GM18909 (cell line): ENCODE measurements at regions not wholly inside any gene's neighbourhood (a gene's known extent, or its start where the extent isn't known, plus 50 kb on each side); places are given as distances from the start of the nearest gene placed in this dataset.
"Not testable (repeated sequence)": the region's sequence is repeated elsewhere in the genome, so short reads cannot be mapped to it uniquely, and the experiment has no call there.

Experiments
- ATAC-seq: cut with Tn5 transposase; IDR thresholded peaks from one replicate; pipeline ENCODE4 v1.9.1; 2021; ENCODE audit warnings: mild to moderate bottlenecking; ENCODE audit not compliant: unreplicated experiment, poor library complexity

DNA sequence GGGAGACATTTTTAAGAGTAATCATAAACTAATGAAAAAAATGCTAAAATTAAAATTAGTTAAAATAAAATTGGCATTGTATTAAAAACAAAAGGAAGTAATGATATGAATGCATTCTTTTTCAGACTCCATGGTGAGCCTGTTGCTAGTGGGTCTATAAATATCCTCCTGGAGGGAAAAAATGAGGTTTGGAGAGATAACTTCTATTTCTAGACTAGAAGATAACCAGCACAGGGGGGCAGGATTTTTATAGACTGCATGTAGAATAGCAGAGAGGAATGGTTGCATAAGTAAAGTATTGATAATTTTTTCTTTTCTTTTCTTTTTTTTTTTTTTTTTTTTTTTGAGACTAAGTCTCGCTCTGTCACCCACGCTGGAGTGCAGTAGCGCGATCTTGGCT, 835.8 kb upstream of the VRK2 start:
- ATAC-seq: no peak

DNA sequence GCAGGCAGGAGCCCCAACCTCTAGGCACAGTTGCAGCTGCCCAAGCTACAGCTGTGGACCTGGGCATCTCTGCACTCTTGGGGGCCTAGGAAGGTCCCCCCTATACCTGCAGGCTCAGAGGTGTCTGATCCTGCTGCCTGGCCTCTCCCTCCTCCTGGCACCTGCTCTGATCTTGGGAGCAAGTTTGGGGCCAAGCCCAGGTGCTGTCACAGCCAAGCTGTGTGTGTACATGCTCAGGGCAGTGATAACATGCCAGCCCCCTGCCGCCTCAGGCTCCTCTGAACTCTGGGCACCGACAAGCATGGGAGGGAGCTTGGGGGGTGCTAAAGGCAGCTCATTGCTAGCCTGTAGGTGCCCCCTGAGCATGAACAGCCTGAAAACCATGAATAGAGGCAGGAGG, 829.6 kb upstream of the VRK2 start:
- ATAC-seq: no peak

DNA sequence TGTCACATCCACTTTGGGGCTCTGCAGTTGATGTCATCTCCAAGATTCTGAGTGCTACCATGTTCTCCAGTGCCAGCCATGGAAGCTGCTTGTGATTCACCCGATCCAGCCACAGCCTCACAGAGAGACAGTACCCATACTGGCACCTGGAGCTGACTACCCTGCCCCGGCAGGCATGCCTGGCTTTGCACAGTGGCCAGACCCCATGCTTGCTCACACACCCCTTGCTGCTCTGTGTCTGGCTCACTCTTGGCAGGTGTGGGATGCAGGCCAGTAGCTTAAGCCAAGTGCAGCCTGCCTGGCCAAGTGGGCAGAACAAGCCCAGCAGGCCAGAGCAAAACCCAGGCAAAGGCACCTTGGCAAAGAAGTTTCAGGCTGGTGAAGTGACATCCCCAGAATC, 828.4 kb upstream of the VRK2 start:
- no peak for ATAC-seq

DNA sequence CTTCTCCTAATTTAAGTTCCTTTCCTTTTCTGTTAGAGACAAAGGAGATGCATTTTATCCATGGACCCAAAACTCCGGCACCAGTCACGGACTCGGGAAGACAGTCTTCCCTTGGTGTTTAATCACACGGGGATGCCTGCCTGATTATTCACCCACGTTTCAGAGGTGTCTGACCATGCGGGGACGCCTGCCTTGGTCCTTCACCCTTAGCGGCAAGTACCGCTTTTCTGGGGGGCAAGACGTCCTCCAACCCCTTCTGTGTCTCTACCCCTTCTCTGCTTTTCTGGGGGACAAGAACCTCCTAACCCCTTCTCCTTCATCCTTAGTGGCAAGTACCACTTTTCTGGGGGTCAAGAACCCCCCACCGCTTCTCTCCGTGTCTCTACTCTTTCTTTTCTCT, 816.9 kb upstream of the VRK2 start:
- not testable (repeated sequence) for ATAC-seq

DNA sequence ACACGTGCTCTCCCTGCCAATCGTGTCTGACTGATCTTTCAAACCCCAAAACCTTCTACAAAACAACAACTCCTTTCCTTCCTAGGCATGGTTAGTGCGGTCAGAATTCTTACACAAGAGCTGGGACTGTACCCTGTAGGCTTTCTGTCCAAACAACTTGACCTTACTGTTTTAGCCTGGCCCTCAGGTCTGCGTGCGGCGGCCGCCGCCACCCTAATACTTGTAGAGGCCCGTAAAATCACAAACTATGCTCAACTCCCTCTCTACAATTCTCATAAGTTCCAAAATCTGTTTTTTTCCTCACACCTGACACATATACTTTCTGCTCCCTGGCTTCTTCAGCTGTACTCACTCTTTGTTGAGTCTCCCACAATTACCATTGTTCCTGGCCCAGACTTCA, 814.3 kb upstream of the VRK2 start:
- not testable (repeated sequence) for ATAC-seq

DNA sequence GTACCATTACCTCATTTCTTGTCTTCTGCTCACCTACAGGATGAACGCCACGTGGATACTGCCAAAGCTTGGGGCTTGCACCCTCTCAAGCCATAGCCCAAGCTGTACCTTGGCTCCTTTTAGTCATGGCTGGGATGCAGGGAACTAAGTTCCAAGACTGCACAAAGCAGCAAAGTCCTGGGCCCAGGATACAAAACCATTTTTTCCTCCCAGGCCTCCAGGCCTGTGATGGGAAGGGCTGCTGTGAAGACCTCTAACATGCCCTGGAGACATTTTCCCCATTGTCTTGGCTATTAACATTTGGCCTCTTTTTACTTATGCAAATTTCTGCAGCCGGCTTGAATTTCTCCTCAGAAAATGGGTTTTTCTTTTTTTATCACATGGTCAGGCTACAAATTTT, 795.1 kb upstream of the VRK2 start:
- ATAC-seq: not testable (repeated sequence)

DNA sequence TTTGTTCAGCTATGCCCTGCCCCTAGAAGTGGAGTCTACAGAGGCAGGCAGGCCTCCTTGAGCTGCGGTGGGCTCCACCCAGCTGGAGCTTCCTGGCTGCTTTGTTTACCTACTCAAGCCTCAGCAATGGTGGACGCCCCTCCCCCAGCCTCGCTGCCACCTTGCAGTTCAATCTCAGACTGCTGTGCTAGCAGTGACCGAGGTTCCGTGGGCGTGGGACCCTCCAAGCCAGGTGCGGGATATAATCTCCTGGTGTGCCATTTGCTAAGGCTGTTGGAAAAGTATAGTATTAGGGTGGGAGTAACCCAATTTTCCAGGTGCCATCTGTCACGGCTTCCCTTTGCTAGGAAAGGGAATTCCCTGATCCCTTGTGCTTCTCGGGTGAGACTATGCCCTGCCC, 770.2 kb upstream of the VRK2 start:
- not testable (repeated sequence) for ATAC-seq

DNA sequence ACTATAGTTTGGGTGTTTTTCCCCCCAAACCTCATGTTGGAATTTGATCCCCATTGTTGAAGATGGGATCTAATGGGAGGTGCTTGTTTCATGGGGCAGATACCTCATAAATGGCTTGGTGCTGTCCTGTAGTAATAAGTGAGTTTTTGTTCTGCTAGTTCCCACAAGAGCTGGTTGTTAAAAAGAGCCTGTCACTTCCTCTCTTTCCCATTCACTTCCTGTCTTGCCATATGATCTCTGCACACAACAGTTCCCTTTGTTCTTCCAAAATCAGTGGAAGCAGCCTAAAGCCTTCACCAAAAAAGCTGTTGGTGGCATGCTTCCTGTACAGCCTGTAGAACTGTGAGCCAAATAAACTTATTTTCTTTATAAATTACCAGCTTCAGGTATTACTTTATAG, 768.2 kb upstream of the VRK2 start:
- no peak for ATAC-seq

DNA sequence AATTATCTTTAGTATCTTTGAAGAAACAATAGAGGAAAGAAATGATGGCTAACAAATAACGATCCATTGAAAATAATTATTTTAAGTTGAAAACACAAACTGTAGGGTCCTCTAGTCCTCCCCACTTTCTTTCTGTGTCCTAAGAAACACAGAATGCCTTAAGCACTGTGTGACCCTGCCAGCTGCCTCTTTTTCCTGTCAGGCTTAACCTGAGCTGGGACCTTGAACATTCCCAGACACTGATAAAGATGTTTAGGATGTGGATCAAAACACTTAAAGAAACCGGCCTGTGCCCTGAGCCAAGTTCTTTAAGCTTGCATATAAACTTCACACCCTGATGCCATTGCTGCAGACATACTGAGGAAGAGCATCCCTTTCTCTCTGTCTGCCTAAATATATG, 755.4 kb upstream of the VRK2 start:
- ATAC-seq: no peak

DNA sequence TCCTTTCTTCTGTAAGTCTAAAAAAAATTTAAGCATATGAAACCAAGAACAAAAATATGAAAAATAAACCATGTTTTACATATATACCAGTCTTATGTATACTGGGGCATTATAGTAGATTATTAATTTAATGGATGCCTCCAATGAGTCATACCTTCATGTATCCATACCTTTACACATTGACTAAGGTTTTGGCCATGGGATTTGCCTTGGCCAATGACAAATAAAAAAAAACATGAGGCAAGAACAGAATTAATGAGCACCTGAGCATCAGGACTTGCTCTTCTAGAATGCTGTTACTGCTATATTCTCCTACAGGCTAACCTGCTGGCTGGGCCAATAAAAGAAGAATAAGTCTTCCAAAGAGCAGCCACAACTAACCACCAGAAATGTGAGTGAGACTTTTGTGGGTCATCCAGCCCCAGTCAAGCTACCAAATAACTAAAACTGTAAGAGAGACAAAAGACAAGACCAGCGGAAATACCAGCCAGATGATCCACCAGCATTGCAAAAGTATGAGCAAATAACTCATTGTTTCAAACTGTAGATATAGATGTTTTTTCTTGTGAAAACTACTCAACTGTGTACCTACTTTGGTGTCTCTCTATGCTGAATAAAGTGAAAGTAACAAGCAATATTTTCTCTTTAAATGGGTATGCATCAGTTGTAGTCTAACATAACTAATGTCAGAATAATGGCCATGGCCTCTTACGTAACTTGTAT, 749.6 kb upstream of the VRK2 start:
- no peak for ATAC-seq

DNA sequence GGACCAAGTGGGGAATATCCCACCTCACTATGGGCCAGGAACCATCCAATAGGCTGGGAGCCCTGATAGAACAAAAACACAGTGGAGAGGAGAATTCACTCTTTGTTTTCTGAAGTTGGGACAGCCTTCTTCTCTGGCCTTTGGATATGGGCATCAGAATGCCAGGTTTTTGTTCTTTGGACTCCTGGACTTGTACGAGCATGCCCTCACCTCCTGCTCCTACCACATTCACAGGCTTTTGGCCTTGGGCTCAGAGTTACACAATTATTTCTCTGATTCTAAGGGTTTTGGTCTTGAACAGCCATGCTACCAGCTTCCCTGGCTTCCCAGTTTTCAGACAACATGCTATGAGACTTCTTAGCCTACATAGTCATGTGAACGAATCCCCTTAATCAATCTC, 732.9 kb upstream of the VRK2 start:
- ATAC-seq: no peak

DNA sequence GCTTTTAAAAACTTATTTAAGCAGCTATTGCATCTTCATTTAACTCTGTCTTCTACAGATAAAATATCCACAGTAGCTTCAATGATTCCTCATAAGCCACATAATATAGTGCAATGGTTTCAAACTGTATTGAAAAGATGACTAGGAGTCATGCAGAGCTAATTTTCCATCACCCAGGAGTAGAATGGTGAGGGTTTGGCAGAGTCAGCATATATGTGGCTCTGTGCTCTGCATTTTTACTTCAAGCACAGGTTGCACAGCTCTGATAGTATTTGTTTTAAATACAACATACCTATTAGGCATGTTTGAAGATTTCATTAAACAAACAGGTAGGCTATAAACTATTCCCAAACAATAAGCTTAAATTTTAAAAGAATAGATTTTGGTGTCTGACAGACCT, 731.9 kb upstream of the VRK2 start:
- no peak for ATAC-seq

DNA sequence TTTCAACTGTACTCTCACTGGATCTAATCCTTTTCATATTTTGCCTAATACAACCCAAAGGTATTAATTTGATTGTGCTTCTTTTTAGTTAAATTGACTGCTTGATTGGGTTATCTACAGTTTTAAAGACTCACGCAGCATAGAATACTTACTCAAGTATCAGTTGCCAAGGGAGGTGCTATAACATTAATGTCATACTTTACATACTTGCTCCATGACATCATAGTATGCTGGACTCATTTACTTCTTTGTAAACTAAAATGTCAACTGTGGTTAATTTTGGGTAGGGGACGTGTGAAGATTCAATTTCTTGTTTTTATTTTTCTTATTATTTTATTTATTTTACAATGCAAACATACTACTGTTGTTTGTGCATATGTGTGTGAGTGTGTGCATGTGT, 716.2 kb upstream of the VRK2 start:
- ATAC-seq: no peak

DNA sequence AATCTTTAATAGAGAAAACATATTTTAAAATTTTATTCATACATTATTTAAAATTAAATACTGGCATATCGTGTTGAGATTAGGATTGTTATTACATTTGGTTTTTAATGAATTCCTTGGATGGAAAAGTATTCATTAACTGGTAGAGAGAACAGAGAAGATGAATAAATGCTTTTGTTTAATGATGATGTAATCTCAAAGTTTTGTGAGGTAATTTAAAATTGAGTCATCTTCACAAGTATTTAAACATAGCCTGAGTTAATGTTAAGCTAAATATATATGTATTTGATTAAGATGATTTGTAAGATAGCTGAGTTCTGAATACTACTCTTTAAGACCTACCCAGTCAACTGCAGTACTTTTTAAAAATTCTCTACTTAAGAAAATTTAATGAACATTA, 713.4 kb upstream of the VRK2 start:
- ATAC-seq: no peak

DNA sequence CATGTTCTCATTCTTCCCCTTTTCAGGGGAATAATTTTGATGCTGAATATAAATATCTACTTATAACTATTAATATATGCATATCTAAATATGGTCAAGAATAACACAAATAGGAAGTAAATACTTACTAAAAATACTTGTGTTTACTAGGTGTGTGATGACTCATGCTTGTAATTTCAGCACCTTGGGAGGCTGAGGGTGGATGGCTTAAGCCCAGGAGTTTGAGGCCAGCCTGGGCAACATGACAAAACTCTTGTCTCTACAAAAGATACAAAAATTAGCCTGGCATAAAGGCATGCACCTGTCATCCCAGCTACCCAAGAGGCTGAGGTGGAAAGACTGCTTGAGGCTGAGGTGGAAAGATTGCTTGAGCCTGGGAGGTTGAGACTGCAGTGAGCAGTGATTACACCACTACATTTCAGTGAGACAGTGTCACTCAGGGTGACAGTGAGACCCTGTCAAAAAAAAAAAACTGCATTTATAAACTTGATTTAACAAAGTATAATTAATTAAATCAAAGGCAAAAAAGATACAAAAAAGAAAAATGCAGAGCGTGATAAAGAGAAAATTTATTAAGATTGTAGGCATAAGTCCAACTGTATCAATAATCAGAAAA, 703.1 kb upstream of the VRK2 start:
- ATAC-seq: no peak

DNA sequence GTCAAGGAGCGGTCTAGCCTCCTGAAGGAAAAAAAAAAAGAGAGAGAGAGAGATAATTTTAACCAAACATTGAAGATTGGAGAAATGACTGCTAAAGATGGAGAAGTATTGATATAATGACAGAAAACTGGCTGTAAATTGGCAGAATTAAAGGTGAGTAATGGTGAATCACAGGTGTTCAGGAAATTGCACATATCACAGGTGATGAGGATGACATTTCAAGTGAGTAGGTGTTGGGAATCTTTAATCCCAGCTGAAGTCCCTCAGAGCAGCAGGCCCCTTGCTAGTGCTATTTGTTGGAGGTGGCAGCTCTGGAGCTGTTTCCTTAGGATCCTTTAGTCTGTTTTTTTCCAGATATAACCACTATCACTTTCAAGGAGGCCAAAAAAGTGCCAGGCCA, 678.4 kb upstream of the VRK2 start:
- ATAC-seq: no peak

DNA sequence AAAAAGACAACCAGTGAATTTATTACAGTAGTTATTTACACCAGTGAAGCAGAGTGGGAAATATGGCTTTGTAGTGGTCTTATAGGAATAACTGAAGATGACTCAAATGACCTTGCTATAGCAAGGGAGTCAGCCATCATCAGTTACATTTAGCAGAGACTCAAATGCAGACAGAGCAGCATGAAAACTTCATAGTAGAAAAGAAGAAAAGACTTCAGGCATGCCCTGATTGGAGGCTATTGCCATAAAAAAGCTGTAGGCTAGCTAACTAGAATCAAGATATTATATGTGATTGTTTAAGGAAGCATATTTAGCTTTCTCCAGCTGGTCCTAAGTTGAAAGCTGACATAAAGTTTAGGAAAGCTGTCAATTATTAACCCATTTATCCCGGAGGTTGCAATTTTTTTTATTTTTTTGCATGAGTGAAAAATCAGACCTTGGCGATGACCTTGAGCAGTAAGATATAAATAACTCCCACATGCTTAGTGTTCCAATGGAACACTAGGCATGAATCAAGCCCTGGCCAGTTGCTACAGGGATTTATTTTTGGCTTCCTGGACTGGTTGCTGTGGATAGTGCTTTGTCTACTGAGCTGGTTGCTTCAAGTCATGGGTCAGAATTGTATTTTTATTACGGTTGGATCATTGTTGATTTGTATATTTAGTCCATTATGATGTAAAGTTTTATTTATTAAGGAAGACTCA, 675.6 kb upstream of the VRK2 start:
- ATAC-seq: no peak

DNA sequence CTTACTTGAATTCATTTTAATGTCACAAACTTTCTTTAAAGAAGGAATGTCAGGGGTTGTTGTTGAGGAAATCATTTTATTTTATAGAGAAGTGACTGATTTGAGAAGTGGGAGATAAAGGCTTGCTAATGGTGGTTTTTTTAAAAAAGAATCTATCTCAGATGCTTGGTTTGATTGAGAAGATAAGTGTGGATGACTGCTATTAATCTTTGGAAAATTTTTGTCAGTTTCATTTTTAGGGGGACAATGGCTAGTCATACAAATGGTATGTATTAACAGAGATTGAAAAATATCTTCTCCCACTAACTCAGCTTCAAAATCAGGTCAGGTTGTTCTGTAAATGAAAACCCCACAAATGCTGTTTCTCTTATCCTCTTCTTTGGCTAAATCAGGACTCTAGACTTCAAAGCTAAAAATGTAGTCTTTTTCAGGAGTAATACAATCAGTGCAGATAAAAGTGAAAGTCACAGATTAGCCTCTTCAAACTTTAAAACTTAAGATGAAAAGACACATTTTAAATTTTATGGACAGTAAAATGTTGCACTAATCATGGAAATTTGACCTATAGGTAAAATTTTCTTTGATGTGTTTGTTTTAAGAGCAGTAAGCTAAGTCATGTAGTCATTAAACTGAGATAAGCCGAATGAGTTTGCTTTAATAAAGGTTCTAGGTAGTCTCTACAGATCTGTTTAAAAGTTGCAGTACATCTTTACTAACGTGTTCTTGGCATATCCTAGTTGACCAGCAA, 674.2 kb upstream of the VRK2 start:
- no peak for ATAC-seq

DNA sequence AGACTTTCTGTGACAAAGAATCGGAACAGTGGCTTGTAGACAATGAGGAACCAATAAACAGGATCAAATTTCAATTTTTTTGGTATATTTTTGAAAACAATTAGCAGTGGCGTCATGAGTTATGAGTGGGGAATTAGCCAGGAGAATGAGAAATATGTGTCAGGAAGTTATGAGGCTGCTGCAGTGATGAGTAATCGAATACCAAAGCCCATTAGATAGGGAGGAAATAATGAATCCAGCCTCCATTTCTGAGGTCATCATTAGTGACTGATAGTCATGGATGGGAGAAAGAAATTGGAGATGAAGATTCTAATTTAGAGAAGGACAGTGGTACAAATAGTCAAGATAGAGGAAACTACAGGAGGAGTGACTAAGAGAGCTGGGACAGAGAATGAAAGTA, 673.1 kb upstream of the VRK2 start:
- ATAC-seq: no peak

DNA sequence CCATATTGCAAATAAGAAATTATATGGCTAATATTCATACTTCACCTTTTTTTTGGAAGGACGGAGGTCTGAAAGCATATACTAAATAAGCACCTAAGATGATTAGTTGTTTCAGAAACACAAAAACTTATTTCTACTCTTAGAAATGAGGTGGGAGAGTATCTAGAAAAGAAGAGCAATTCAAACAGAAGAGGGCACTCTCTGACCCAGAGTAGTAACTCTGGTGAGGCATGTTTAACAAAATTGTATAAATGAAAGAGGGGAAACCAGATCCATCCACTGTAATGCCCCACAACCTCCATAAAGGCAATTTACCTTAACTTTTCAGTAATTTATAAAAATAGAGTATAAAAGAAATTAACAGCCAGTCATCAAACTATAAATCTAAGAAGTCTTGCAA, 669.6 kb upstream of the VRK2 start:
- no peak for ATAC-seq

DNA sequence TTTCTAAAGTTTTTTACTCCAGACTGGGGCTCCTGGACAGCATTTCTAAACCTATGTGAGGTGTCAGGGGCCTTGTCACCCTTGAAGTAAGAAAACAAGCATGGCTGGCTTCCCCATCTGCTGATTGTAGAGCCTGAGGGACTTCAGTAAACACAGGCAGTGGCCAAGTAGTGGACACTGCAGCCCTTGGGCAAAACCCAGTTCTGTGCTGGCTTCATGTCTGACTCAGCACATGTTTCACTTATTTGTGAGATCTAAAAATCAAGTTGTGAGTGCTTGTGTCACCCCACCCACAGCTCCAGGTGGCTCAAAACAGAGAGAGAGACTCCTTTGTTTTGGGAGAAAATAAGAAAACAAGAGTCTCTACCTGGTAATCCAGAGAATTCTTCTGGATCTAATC, 660.3 kb upstream of the VRK2 start:
- no peak for ATAC-seq
